ENCODE measurements at regions not wholly inside any gene's neighbourhood (a gene's known extent, or its start where the extent isn't known, plus 50 kb on each side); places are given as distances from the start of the nearest gene placed in this dataset.

GRCh38 chr1:219345953-219346352 is 172.3 kb downstream of the LYPLAL1 start:
- H3K4me3 ChIP-seq (ENCODE audit: low read depth, low read length) = no peak overlapping the region
- ChIA-PET POLR2A (no interaction called here), CTCF (no interaction called here)
- DNase-seq (ENCODE audit: low read depth, low spot score) = no peak
- no peak for TF ChIP-seq CTCF (IDR thresholded peaks at IDR 0.05; ENCODE audit: insufficient read depth, low read length, missing control alignments)

GRCh38 chr1:219342836-219343235 is 169.2 kb downstream of the LYPLAL1 start:
- POLR2A ChIA-PET = no interaction called here
- TF ChIP-seq CTCF (IDR thresholded peaks at IDR 0.05; ENCODE audit: insufficient read depth, low read length, missing control alignments) = no peak
- DNase-seq (ENCODE audit: low read depth, low spot score) = no peak
- CTCF ChIA-PET = no interaction called here
- H3K4me3 ChIP-seq (ENCODE audit: low read depth, low read length) = no peak overlapping the region

- ChIA-PET POLR2A (no interaction called here), CTCF (no interaction called here)
- TF ChIP-seq CTCF (IDR thresholded peaks at IDR 0.05; ENCODE audit: insufficient read depth, low read length, missing control alignments) = no peak
- DNase-seq (ENCODE audit: low read depth, low spot score) = peak; percentile 10
- no peak overlapping the region for H3K4me3 ChIP-seq (ENCODE audit: low read depth, low read length)
These were observed 167.1 kb downstream of the LYPLAL1 start for GRCh38 chr1:219340796-219341195.

- CTCF ChIA-PET = interaction anchor here (0.6 kb wide), 1 partner anchor 135 kb away, joined by 3 read pairs; no protein-coding TSS in a partner anchor
- POLR2A ChIA-PET = no interaction called here
- no peak for DNase-seq (ENCODE audit: low read depth, low spot score)
These were observed 165.8 kb downstream of the LYPLAL1 start for GRCh38 chr1:219339466-219339865.

GRCh38 chr1:219337588-219337987 is 163.9 kb downstream of the LYPLAL1 start:
- H3K4me3 ChIP-seq (ENCODE audit: low read depth, low read length) = no peak overlapping the region
- TF ChIP-seq CTCF (IDR thresholded peaks at IDR 0.05; ENCODE audit: insufficient read depth, low read length, missing control alignments) = no peak
- DNase-seq (ENCODE audit: low read depth, low spot score) = no peak
- ChIA-PET CTCF (interaction anchor here (1.1 to 1.3 kb wide), 2 partner anchors 13 to 230 kb away, joined by 3 read pairs; no protein-coding TSS in a partner anchor), POLR2A (no interaction called here)

More at GRCh38 chr1:219339466-219339865, 165.8 kb downstream of the LYPLAL1 start:
- no peak overlapping the region for H3K4me3 ChIP-seq (ENCODE audit: low read depth, low read length)
- no peak for TF ChIP-seq CTCF (IDR thresholded peaks at IDR 0.05; ENCODE audit: insufficient read depth, low read length, missing control alignments)

- TF ChIP-seq CTCF (IDR thresholded peaks at IDR 0.05; ENCODE audit: insufficient read depth, low read length, missing control alignments) = no peak
- H3K4me3 ChIP-seq (ENCODE audit: low read depth, low read length) = no peak overlapping the region
- POLR2A ChIA-PET = no interaction called here
- no peak for DNase-seq (ENCODE audit: low read depth, low spot score)
- CTCF ChIA-PET = interaction anchor here (2.0 kb wide), 1 partner anchor 52 kb away, joined by 5 read pairs; no protein-coding TSS in a partner anchor
These were observed 159.9 kb downstream of the LYPLAL1 start for GRCh38 chr1:219333626-219334025.
